Ovary (tissue), 7 donors: ENCODE measurements at regions not wholly inside any gene's neighbourhood (a gene's known extent, or its start where the extent isn't known, plus 50 kb on each side); places are given as distances from the start of the nearest gene placed in this dataset.

Source experiments
- DNase-seq, 5 donors: peaks; one replicate each; pipeline ENCODE4 v3.0.0-alpha.2; 2019 to 2020
- H3K27ac ChIP-seq, 2 donors: fragments of 200-600 bp; one replicate each; pipeline versions ENCODE4 v1.5.1 to v1.8.0; 2019 to 2022
- H3K27me3 ChIP-seq: fragments of 200-600 bp; one replicate; pipeline ENCODE4 v1.8.0; 2022
- H3K36me3 ChIP-seq: fragments of 200-600 bp; sonication (generic); one replicate; pipeline ENCODE4 v1.5.1; 2019
- H3K4me1 ChIP-seq: one replicate; pipeline ENCODE4 v1.8.1; 2013; ENCODE audit warnings: mild to moderate bottlenecking, moderate library complexity; ENCODE audit not compliant: insufficient read depth
- H3K4me3 ChIP-seq: fragments of 200-600 bp; sonication (generic); one replicate; pipeline ENCODE4 v1.5.1; 2017
- H3K9me3 ChIP-seq, 2 donors: fragments of 200-600 bp in 1 of 2; sonication (generic) in 1 of 2; one replicate each; pipeline versions ENCODE4 v1.5.1 to v1.8.1; 2013 to 2019; ENCODE audit warnings: mild to moderate bottlenecking in 1 of 2, moderate library complexity in 1 of 2
- EP300 ChIP-seq: sonication (generic); formaldehyde crosslinking; IDR thresholded peaks from one replicate; pipeline ENCODE4 v1.6.1; 2017; ENCODE audit warnings: antibody characterized with exemption
- POLR2A ChIP-seq: fragments of 450-650 bp; IDR thresholded peaks from one replicate; pipeline ENCODE4 v1.6.1; 2017; ENCODE audit warnings: antibody characterized with exemption, mild to moderate bottlenecking, moderate library complexity
- WGBS, 3 donors: extraction: QIAGEN DNeasy Blood & Tissue Kit in 1 of 3; methylation state at CpG; one replicate each; pipeline versions ENCODE4 v1.1.5 to v1.1.7; 2013 to 2017; 5-methylcytosine and 5-hydroxymethylcytosine counted together
- intact Hi-C, 4 donors: fragments of 100-400 bp; cut with DNase I; formaldehyde crosslinking; loops; one replicate each; pipeline versions ENCODE4 v1.11.0 to v1.15.1; 2022 to 2023
- TF ChIP-seq, protein P1 (sequence below), 3 donors: fragments of 450-650 bp in 2 of 3; fragments of 200-600 bp in 1 of 3; IDR thresholded peaks; one replicate each; pipeline versions ENCODE4 v1.5.1 to v1.8.0; 2016 to 2022; ENCODE audit warnings: antibody characterized with exemption in 3 of 3, mild to moderate bottlenecking in 1 of 3
- donor health status: DM: no; HTN: no; CAD: no; lungs with moderate emphysema.
- donor health status: DM: no; HTN: no; CAD: no.
- donor health status: Bipolar disorder and iron deficiency.
- donor health status: DM: no; HTN: no; CAD: no.
- donor health status: DM: yes; HTN: yes; CAD: no.

DNA sequence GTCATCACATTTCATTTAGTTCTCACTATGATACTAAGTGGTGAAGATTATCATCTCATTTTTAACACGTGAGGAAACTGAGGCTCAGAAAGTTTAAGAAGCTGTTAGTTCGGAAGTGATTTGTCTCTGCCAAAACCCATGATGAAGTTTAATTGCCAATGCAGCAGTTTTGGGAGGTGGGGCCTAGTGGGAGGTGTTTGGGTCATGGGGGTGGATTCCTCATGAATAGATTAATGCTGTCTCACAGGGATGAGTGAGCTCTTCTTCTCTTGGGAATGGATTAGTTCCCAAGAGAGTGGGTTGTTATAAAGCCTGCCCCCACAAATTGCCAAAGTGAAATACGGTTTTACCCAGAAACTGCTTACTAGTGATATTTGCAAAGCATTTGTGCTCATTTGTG lies 91.5 kb upstream of the IGF1 start:
- intact Hi-C loops, result no loop called here
- Histone ChIP-seq H3K36me3 (no peaks in the 10 kb centered on the region), H3K4me3 (no peak overlapping the region), H3K9me3 (no peaks in the 10 kb centered on the region), H3K27me3 (no peaks in the 10 kb centered on the region), H3K27ac (no peak overlapping the region), H3K4me1 (peaks cover 2% of the 10 kb centered on the region)
- 86 to 89% (median 88%) methylated on average over 3 of the region's 3 CpGs for WGBS, 3 donors
- TF ChIP-seq, protein P1, sequence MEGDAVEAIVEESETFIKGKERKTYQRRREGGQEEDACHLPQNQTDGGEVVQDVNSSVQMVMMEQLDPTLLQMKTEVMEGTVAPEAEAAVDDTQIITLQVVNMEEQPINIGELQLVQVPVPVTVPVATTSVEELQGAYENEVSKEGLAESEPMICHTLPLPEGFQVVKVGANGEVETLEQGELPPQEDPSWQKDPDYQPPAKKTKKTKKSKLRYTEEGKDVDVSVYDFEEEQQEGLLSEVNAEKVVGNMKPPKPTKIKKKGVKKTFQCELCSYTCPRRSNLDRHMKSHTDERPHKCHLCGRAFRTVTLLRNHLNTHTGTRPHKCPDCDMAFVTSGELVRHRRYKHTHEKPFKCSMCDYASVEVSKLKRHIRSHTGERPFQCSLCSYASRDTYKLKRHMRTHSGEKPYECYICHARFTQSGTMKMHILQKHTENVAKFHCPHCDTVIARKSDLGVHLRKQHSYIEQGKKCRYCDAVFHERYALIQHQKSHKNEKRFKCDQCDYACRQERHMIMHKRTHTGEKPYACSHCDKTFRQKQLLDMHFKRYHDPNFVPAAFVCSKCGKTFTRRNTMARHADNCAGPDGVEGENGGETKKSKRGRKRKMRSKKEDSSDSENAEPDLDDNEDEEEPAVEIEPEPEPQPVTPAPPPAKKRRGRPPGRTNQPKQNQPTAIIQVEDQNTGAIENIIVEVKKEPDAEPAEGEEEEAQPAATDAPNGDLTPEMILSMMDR (IDR thresholded peaks at IDR 0.05), result no peak
- TF ChIP-seq POLR2A, result no peak
- no peak for TF ChIP-seq EP300
- DNase-seq, result no peak

DNA sequence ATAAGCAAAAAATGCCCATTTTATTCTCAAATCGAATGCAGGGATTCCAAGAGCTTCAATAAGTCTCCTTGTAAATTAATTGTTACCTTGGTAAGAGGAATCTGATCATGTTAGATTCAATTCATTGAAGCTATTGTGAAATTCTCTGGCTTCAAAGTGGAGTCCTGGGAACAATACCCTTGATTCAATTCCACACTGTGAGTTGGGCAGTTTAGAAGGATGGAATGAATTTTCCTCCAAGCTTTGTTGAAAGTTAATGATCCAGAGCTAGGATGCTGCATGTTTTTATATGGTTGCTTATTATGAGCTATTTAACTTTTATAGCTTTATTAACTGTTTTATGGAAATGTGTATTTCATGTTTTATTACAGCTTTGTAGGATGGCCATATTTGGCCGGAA lies 89.9 kb upstream of the IGF1 start:
- TF ChIP-seq POLR2A, result no peak
- no peak for TF ChIP-seq EP300
- TF ChIP-seq, protein P1 (IDR thresholded peaks at IDR 0.05), result no peak
- H3K4me3 ChIP-seq, result no peak overlapping the region
- WGBS, 3 donors, result 84 to 97% (median 89%) methylated on average over 2 of the region's 2 CpGs
- H3K27ac ChIP-seq, result no peak overlapping the region
- intact Hi-C loops, result no loop called here
- no peaks in the 10 kb centered on the region for H3K36me3 ChIP-seq
- no peaks in the 10 kb centered on the region for H3K27me3 ChIP-seq
- H3K4me1 ChIP-seq, result peaks cover 2% of the 10 kb centered on the region
- DNase-seq, result no peak
- H3K9me3 ChIP-seq, result no peaks in the 10 kb centered on the region

DNA sequence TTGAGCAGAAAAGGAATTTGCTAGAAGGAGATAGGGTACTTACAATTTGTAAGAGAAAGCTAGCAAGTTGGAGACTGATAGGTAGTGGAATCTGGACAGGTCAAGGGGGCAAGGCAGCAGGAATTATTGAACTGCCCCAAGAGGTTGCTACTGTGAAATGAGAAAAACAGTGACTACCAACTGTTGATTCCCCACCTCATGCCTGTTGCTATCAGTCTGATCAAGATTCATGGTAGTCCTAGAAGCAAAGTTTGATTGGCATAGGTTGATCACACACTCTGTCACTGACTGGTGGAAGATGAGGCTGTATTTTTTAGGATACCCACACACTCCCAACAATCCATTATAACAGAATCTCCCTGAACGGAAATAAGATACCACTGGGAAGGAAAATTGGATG lies 89.4 kb upstream of the IGF1 start:
- WGBS, 3 donors, result 87 to 94% (median 93%) methylated on average over 1 of the region's 1 CpG
- no peak for DNase-seq
- intact Hi-C loops, result no loop called here
- TF ChIP-seq POLR2A (no peak), EP300 (no peak)
- TF ChIP-seq, protein P1 (IDR thresholded peaks at IDR 0.05), result no peak
- H3K4me3 ChIP-seq, result no peak overlapping the region
- H3K27me3 ChIP-seq, result no peaks in the 10 kb centered on the region
- no peaks in the 10 kb centered on the region for H3K9me3 ChIP-seq
- H3K4me1 ChIP-seq, result peaks cover 2% of the 10 kb centered on the region
- H3K36me3 ChIP-seq, result no peaks in the 10 kb centered on the region
- no peak overlapping the region for H3K27ac ChIP-seq

DNA sequence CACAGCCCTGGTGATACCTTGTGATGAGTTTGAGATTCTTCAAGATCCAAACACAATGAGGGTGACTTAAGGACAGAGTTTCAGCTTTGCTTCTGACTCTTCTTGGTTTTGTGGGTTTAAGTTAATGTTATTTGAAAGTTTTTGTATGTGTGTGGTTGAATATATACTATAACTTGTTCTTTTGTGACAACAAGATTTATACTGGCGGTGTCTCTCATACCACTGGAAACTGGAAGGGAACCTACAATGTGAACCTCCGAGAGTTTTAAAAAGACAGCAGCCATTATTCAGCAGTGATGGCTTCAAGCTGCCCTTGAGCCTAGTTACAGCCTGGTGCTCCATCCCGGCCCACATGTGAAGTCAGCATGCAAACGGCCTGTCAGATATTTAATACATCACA lies 87.9 kb upstream of the IGF1 start:
- H3K4me1 ChIP-seq, result peaks cover 2% of the 10 kb centered on the region
- no peaks in the 10 kb centered on the region for H3K9me3 ChIP-seq
- no peaks in the 10 kb centered on the region for H3K27me3 ChIP-seq
- TF ChIP-seq POLR2A (no peak), EP300 (no peak)
- TF ChIP-seq, protein P1 (IDR thresholded peaks at IDR 0.05), result no peak
- no peaks in the 10 kb centered on the region for H3K36me3 ChIP-seq
- DNase-seq, result no peak
- intact Hi-C loops, result no loop called here
- 73 to 80% (median 73%) methylated on average over 4 of the region's 4 CpGs for WGBS, 3 donors
- no peak overlapping the region for H3K27ac ChIP-seq
- H3K4me3 ChIP-seq, result no peak overlapping the region
